Neural progenitor cell (in vitro differentiated cells): ENCODE measurements at regions not wholly inside any gene's neighbourhood (a gene's known extent, or its start where the extent isn't known, plus 50 kb on each side); places are given as distances from the start of the nearest gene placed in this dataset.

ENCODE experiments used
- DNase-seq: peaks from one replicate; pipeline ENCODE4 v3.0.0-alpha.2; 2016; ENCODE audit warnings: low spot score
- H2AFZ ChIP-seq: fragments of 200-600 bp; sonication (generic); replicated peaks from 2 replicates; pipeline ENCODE4 v1.6.1; 2016; ENCODE audit warnings: antibody characterized with exemption
- H3F3A ChIP-seq: fragments of 200-600 bp; sonication (generic); 2 replicates; pipeline ENCODE4 v1.6.1; 2016; ENCODE audit warnings: antibody characterized with exemption, low read depth
- H3K27ac ChIP-seq: fragments of 200-600 bp; sonication (generic); 2 replicates; pipeline ENCODE4 v1.5.1; 2016; ENCODE audit warnings: mild to moderate bottlenecking
- H3K27me3 ChIP-seq: fragments of 200-600 bp; sonication (generic); 2 replicates; pipeline ENCODE4 v1.6.1; 2016; ENCODE audit warnings: mild to moderate bottlenecking, moderate library complexity
- H3K36me3 ChIP-seq: fragments of 200-600 bp; sonication (generic); 2 replicates; pipeline ENCODE4 v1.5.1; 2016
- H3K4me1 ChIP-seq: fragments of 200-600 bp; sonication (generic); 2 replicates; pipeline ENCODE4 v1.6.1; 2016; ENCODE audit warnings: mixed run types
- H3K4me2 ChIP-seq: fragments of 200-600 bp; sonication (generic); 2 replicates; pipeline ENCODE4 v1.6.1; 2016
- H3K4me3 ChIP-seq: fragments of 200-600 bp; sonication (generic); 2 replicates; pipeline ENCODE4 v1.5.1; 2016
- H3K79me2 ChIP-seq: fragments of 200-600 bp; sonication (generic); 2 replicates; pipeline ENCODE4 v1.6.1; 2016; ENCODE audit warnings: low read depth
- H3K9ac ChIP-seq: fragments of 200-600 bp; sonication (generic); 2 replicates; pipeline ENCODE4 v1.6.1; 2016
- H3K9me3 ChIP-seq: fragments of 200-600 bp; sonication (generic); 2 replicates; pipeline ENCODE4 v1.5.1; 2016; ENCODE audit warnings: low read depth
- H4K20me1 ChIP-seq: fragments of 200-600 bp; sonication (generic); 2 replicates; pipeline ENCODE4 v1.6.1; 2016; ENCODE audit warnings: low read depth
- H3K27ac Mint-ChIP-seq: 3 replicates; pipeline ENCODE4 v1.8.0; 2021; ENCODE audit warnings: mixed read lengths
- H3K27me3 Mint-ChIP-seq: 2 replicates; pipeline ENCODE4 v1.8.0; 2022; ENCODE audit warnings: low read depth, mild to moderate bottlenecking, inconsistent platforms, moderate library complexity, mixed read lengths; ENCODE audit not compliant: insufficient read depth
- H3K36me3 Mint-ChIP-seq: 3 replicates; pipeline ENCODE4 v1.8.0; 2021; ENCODE audit warnings: mixed read lengths
- H3K4me1 Mint-ChIP-seq: 3 replicates; pipeline ENCODE4 v1.8.0; 2021; ENCODE audit warnings: mixed read lengths
- H3K4me3 Mint-ChIP-seq: 3 replicates; pipeline ENCODE4 v1.8.0; 2021; ENCODE audit warnings: mild to moderate bottlenecking, moderate library complexity, mixed read lengths
- H3K9me3 Mint-ChIP-seq: 3 replicates; pipeline ENCODE4 v1.8.0; 2020; ENCODE audit warnings: mixed read lengths
- EZH2 ChIP-seq: fragments of 200-600 bp; sonication (generic); IDR thresholded peaks from 2 replicates; pipeline ENCODE4 v1.6.1; 2017; ENCODE audit warnings: antibody characterized with exemption, mild to moderate bottlenecking, moderate library complexity
- EZH2phosphoT487 ChIP-seq: fragments of 200-600 bp; sonication (generic); IDR thresholded peaks from 2 replicates; pipeline ENCODE4 v1.6.1; 2017; ENCODE audit warnings: antibody characterized with exemption
- TF ChIP-seq, protein P1 (sequence below): fragments of 200-600 bp; sonication (generic); IDR thresholded peaks from 2 replicates; pipeline ENCODE4 v1.5.1; 2017; ENCODE audit warnings: antibody characterized with exemption, mild to moderate bottlenecking

DNA sequence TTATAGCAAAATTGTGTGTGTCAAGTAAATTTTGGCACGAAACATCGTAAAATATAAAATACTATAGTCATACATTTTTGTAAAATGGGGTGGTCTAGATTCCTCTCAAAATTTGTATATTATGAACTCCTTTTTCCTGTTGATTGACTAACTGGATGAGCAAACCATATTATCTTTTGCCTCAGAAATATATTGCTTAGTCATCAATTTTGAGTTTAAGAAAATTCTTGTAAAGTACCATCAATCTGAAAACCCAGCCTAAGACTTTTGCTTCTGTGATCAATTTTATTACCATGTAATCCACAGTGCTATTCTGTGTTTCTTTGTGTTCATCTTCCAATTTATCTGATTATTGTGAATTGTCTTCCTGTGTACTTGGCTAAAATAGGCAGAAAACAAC is 98.0 kb upstream of the PCDH18 start:
- H3K4me1 ChIP-seq, result peaks cover 23% of the 10 kb centered on the region
- H3K27me3 ChIP-seq, result no peaks in the 10 kb centered on the region
- peaks cover 9% of the 10 kb centered on the region for H3K27me3 Mint-ChIP-seq
- H4K20me1 ChIP-seq, result no peaks in the 10 kb centered on the region
- no peaks in the 10 kb centered on the region for H3K9me3 ChIP-seq
- H3K4me2 ChIP-seq, result no peak overlapping the region
- no peak for DNase-seq
- H3K4me3 ChIP-seq, result no peak overlapping the region
- H3K36me3 ChIP-seq, result no peaks in the 10 kb centered on the region
- no peak overlapping the region for H3K9ac ChIP-seq
- no peak overlapping the region for H2AFZ ChIP-seq
- peaks cover 11% of the 10 kb centered on the region for H3K36me3 Mint-ChIP-seq
- no peak for TF ChIP-seq EZH2phosphoT487
- TF ChIP-seq, protein P1, sequence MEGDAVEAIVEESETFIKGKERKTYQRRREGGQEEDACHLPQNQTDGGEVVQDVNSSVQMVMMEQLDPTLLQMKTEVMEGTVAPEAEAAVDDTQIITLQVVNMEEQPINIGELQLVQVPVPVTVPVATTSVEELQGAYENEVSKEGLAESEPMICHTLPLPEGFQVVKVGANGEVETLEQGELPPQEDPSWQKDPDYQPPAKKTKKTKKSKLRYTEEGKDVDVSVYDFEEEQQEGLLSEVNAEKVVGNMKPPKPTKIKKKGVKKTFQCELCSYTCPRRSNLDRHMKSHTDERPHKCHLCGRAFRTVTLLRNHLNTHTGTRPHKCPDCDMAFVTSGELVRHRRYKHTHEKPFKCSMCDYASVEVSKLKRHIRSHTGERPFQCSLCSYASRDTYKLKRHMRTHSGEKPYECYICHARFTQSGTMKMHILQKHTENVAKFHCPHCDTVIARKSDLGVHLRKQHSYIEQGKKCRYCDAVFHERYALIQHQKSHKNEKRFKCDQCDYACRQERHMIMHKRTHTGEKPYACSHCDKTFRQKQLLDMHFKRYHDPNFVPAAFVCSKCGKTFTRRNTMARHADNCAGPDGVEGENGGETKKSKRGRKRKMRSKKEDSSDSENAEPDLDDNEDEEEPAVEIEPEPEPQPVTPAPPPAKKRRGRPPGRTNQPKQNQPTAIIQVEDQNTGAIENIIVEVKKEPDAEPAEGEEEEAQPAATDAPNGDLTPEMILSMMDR, result no peak
- TF ChIP-seq EZH2, result no peak
- no peaks in the 10 kb centered on the region for H3K79me2 ChIP-seq
- H3K4me1 Mint-ChIP-seq, result peaks cover 7% of the 10 kb centered on the region
- no peaks in the 10 kb centered on the region for H3F3A ChIP-seq
- no peak overlapping the region for H3K27ac ChIP-seq
- no peak overlapping the region for H3K27ac Mint-ChIP-seq
- H3K4me3 Mint-ChIP-seq, result no peak overlapping the region
- peaks cover 19% of the 10 kb centered on the region for H3K9me3 Mint-ChIP-seq

DNA sequence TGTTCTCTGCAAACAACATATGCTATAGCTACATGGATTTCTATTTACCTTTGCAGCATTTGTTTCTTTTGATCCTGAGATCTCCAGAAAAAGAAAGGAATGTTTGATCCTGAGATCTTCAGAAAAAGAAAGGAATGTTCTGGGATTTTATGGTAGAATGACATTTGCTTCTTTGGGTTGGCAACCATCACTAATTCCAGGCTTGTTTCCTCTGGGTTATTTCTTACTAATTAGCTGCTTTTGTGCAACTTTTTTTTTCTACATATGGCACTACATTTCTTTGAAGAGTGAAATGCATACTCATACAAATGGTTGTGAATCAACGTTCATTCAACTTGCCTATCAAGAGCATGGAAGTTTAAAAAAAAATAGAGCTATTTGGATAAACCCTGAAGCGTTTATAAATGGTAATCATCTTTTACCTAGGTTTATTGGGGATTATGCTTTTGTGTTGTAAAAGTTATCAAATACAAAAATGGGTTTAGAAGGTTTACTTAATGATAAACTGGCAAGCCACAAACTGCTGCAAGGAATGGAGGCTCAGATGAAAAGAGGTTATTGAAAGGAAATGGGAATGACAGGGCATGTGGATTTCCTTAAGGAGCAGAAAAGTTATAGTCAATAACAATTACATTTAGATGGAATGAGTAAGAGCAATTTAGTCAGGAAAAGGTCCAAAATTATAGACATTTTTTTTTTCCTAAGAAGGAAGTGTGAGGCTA is 95.6 kb upstream of the PCDH18 start:
- H3K36me3 Mint-ChIP-seq, result peaks cover 10% of the 10 kb centered on the region
- no peak for DNase-seq
- H3K27ac Mint-ChIP-seq, result no peak overlapping the region

GRCh38 chr4:137626942-137627738 is 94.8 kb upstream of the PCDH18 start:
- no peak for DNase-seq
- Histone ChIP-seq H3K36me3 (no peaks in the 10 kb centered on the region), H3K27ac (no peak overlapping the region), H3K9ac (no peak overlapping the region), H3K9me3 (no peaks in the 10 kb centered on the region), H3K4me2 (peak overlapping the region; percentile 6), H3K4me3 (no peak overlapping the region), H2AFZ (no peak overlapping the region), H4K20me1 (no peaks in the 10 kb centered on the region), H3F3A (peaks cover 11% of the 10 kb centered on the region), H3K27me3 (no peaks in the 10 kb centered on the region), H3K79me2 (no peaks in the 10 kb centered on the region), H3K4me1 (peaks cover 40% of the 10 kb centered on the region)
- no peak overlapping the region for H3K4me3 Mint-ChIP-seq
- peaks cover 8% of the 10 kb centered on the region for H3K27me3 Mint-ChIP-seq
- TF ChIP-seq EZH2phosphoT487 (no peak), EZH2 (no peak)
- TF ChIP-seq, protein P1, result no peak
- H3K4me1 Mint-ChIP-seq, result peaks cover 11% of the 10 kb centered on the region
- peaks cover 7% of the 10 kb centered on the region for H3K36me3 Mint-ChIP-seq
- H3K27ac Mint-ChIP-seq, result no peak overlapping the region
- H3K9me3 Mint-ChIP-seq, result peaks cover 7% of the 10 kb centered on the region

More for the DNA sequence above, 95.6 kb upstream of the PCDH18 start:
- Mint-ChIP-seq H3K4me1 (peaks cover 6% of the 10 kb centered on the region), H3K27me3 (peaks cover 8% of the 10 kb centered on the region), H3K9me3 (peaks cover 11% of the 10 kb centered on the region), H3K4me3 (no peak overlapping the region)
- Histone ChIP-seq H3K4me1 (peaks cover 33% of the 10 kb centered on the region), H3K4me3 (no peak overlapping the region), H3K36me3 (no peaks in the 10 kb centered on the region), H3F3A (peaks cover 10% of the 10 kb centered on the region), H3K27ac (no peak overlapping the region), H4K20me1 (no peaks in the 10 kb centered on the region), H3K9me3 (no peaks in the 10 kb centered on the region), H2AFZ (no peak overlapping the region), H3K9ac (no peak overlapping the region), H3K27me3 (no peaks in the 10 kb centered on the region), H3K79me2 (no peaks in the 10 kb centered on the region), H3K4me2 (peak overlapping the region; percentile 6)
- TF ChIP-seq EZH2phosphoT487 (no peak), EZH2 (no peak)
- TF ChIP-seq, protein P1, result no peak
